Esophagus muscularis mucosa (tissue), 3 donors: ENCODE measurements at regions not wholly inside any gene's neighbourhood (a gene's known extent, or its start where the extent isn't known, plus 50 kb on each side); places are given as distances from the start of the nearest gene placed in this dataset.

ENCODE experiments used
- CTCF ChIP-seq, 3 experiments: fragments of 200-600 bp in 2 of 3; fragments of 450-650 bp in 1 of 3; sonication (generic) in 2 of 3; IDR thresholded peaks; one replicate each; pipeline ENCODE4 v1.5.1; 2017 to 2019; ENCODE audit warnings: antibody characterized with exemption in 3 of 3, mild to moderate bottlenecking in 2 of 3, moderate library complexity in 1 of 3
- POLR2A ChIP-seq: fragments of 450-650 bp; IDR thresholded peaks from one replicate; pipeline ENCODE4 v1.6.1; 2017; ENCODE audit warnings: antibody characterized with exemption, moderate library complexity, mild to moderate bottlenecking, low read depth

- TF ChIP-seq POLR2A (no peak), CTCF (IDR thresholded peaks at IDR 0.05) (no peak)
These were observed 550.0 kb downstream of the MN1 start for GRCh38 chr22:27251563-27251962.
